ENCODE measurements at regions not wholly inside any gene's neighbourhood (a gene's known extent, or its start where the extent isn't known, plus 50 kb on each side); places are given as distances from the start of the nearest gene placed in this dataset.
"Not testable (repeated sequence)": the region's sequence is repeated elsewhere in the genome, so short reads cannot be mapped to it uniquely, and the experiment has no call there.

- H3K4me3 ChIP-seq: peak overlapping the region; percentile 38 to 52 (median 45)
- H3K4me1 ChIP-seq; H3K27me3 ChIP-seq; H3K9me3 ChIP-seq; intact Hi-C loops (cut with DNase I); DNase-seq; H3K36me3 ChIP-seq: not testable (repeated sequence)
- 63 to 100% methylated on average over 1 to 9 of the region's 23 CpGs for WGBS, 2 donors
- peak overlapping the region; percentile 58 to 80 (median 76) for H3K27ac ChIP-seq
These were observed 101.5 kb upstream of the POMZP3 start for GRCh38 chr7:76728571-76728974.

GRCh38 chr7:76723928-76724327 lies 96.8 kb upstream of the POMZP3 start:
- H3K4me1 ChIP-seq; H3K9me3 ChIP-seq; intact Hi-C loops (cut with DNase I); H3K36me3 ChIP-seq; H3K27me3 ChIP-seq; DNase-seq; H3K27ac ChIP-seq; H3K4me3 ChIP-seq: not testable (repeated sequence)
- WGBS, 2 donors: 17% methylated on average over 2 of the region's 3 CpGs; no CpG with 5 or more reads in 1 of the 2 donors

- H3K27me3 ChIP-seq; H3K27ac ChIP-seq; DNase-seq; H3K36me3 ChIP-seq; H3K4me1 ChIP-seq; H3K9me3 ChIP-seq; H3K4me3 ChIP-seq; intact Hi-C loops (cut with DNase I): not testable (repeated sequence)
- 92 to 94% methylated on average over 2 to 4 of the region's 4 CpGs for WGBS, 2 donors
These were observed 89.5 kb upstream of the POMZP3 start for GRCh38 chr7:76716551-76716950.

GRCh38 chr7:76712926-76713325 lies 85.8 kb upstream of the POMZP3 start:
- H3K9me3 ChIP-seq; H3K27me3 ChIP-seq; H3K27ac ChIP-seq; H3K4me1 ChIP-seq; H3K36me3 ChIP-seq; intact Hi-C loops (cut with DNase I); DNase-seq; H3K4me3 ChIP-seq: not testable (repeated sequence)
- WGBS, 2 donors: 84 to 94% methylated on average over 3 of the region's 3 CpGs

- H3K27me3 ChIP-seq; H3K9me3 ChIP-seq; H3K4me1 ChIP-seq; H3K36me3 ChIP-seq; DNase-seq; H3K27ac ChIP-seq; H3K4me3 ChIP-seq; intact Hi-C loops (cut with DNase I): not testable (repeated sequence)
- 90 to 96% methylated on average over 2 of the region's 2 CpGs for whole genome bisulfite sequencing, 2 donors
These were observed 84.6 kb upstream of the POMZP3 start for GRCh38 chr7:76711648-76712047.

- no CpG with 5 or more reads among the region's 1 CpG for WGBS, 2 donors
- intact Hi-C loops (cut with DNase I); H3K9me3 ChIP-seq: not testable (repeated sequence)
These were observed 82.6 kb upstream of the POMZP3 start for GRCh38 chr7:76709703-76710102.

GRCh38 chr7:76708446-76708845 lies 81.4 kb upstream of the POMZP3 start:
- DNase-seq; H3K4me1 ChIP-seq; intact Hi-C loops (cut with DNase I); H3K27me3 ChIP-seq; H3K36me3 ChIP-seq; H3K4me3 ChIP-seq; H3K27ac ChIP-seq; H3K9me3 ChIP-seq: not testable (repeated sequence)
- 79 to 81% methylated on average over 2 of the region's 2 CpGs for WGBS, 2 donors

More at GRCh38 chr7:76709703-76710102, 82.6 kb upstream of the POMZP3 start:
- not testable (repeated sequence) for H3K27me3 ChIP-seq, H3K27ac ChIP-seq, H3K36me3 ChIP-seq, H3K4me1 ChIP-seq, DNase-seq, H3K4me3 ChIP-seq

- intact Hi-C loops (cut with DNase I); H3K9me3 ChIP-seq; H3K36me3 ChIP-seq; H3K4me3 ChIP-seq; H3K4me1 ChIP-seq; DNase-seq; H3K27ac ChIP-seq; H3K27me3 ChIP-seq: not testable (repeated sequence)
These were observed 76.7 kb upstream of the POMZP3 start for GRCh38 chr7:76703815-76704214.

- H3K36me3 ChIP-seq; H3K4me1 ChIP-seq; H3K27ac ChIP-seq; H3K4me3 ChIP-seq; H3K27me3 ChIP-seq; H3K9me3 ChIP-seq; DNase-seq; intact Hi-C loops (cut with DNase I): not testable (repeated sequence)
- 89 to 90% methylated on average over 2 to 3 of the region's 3 CpGs for WGBS, 2 donors
These were observed 59.2 kb upstream of the POMZP3 start for GRCh38 chr7:76686277-76686676.

GRCh38 chr7:76684737-76685136 lies 57.7 kb upstream of the POMZP3 start:
- intact Hi-C loops (cut with DNase I): not testable (repeated sequence)
- WGBS, 2 donors: 100% methylated on average over 1 of the region's 1 CpG

GRCh38 chr7:76683631-76684030 lies 56.6 kb upstream of the POMZP3 start:
- not testable (repeated sequence) for H3K9me3 ChIP-seq
- 79 to 95% methylated on average over 1 of the region's 1 CpG for WGBS, 2 donors

More at GRCh38 chr7:76684737-76685136, 57.7 kb upstream of the POMZP3 start:
- DNase-seq, H3K4me3 ChIP-seq, H3K9me3 ChIP-seq, H3K27me3 ChIP-seq, H3K27ac ChIP-seq, H3K36me3 ChIP-seq, H3K4me1 ChIP-seq: not testable (repeated sequence)

GRCh38 chr7:76681810-76682209 lies 54.7 kb upstream of the POMZP3 start:
- 48 to 56% methylated on average over 2 of the region's 2 CpGs for WGBS, 2 donors
- H3K27me3 ChIP-seq; H3K27ac ChIP-seq; DNase-seq; intact Hi-C loops (cut with DNase I); H3K4me3 ChIP-seq; H3K9me3 ChIP-seq; H3K4me1 ChIP-seq; H3K36me3 ChIP-seq: not testable (repeated sequence)

More at GRCh38 chr7:76683631-76684030, 56.6 kb upstream of the POMZP3 start:
- H3K27me3 ChIP-seq; H3K27ac ChIP-seq; DNase-seq; intact Hi-C loops (cut with DNase I); H3K4me3 ChIP-seq; H3K36me3 ChIP-seq; H3K4me1 ChIP-seq: not testable (repeated sequence)

- H3K27ac ChIP-seq; H3K36me3 ChIP-seq; H3K9me3 ChIP-seq; intact Hi-C loops (cut with DNase I); H3K4me1 ChIP-seq; H3K4me3 ChIP-seq; DNase-seq; H3K27me3 ChIP-seq: not testable (repeated sequence)
- WGBS, 2 donors: 87 to 95% methylated on average over 2 of the region's 2 CpGs
These were observed 52.1 kb upstream of the POMZP3 start for GRCh38 chr7:76679174-76679573.

- intact Hi-C loops (cut with DNase I); H3K36me3 ChIP-seq; H3K9me3 ChIP-seq; H3K4me3 ChIP-seq; H3K27ac ChIP-seq; H3K4me1 ChIP-seq; H3K27me3 ChIP-seq; DNase-seq: not testable (repeated sequence)
- WGBS, 2 donors: 87 to 93% methylated on average over 2 to 4 of the region's 4 CpGs
These were observed 51.4 kb upstream of the POMZP3 start for GRCh38 chr7:76678500-76678899.

All from esophagus squamous epithelium (tissue), 5 donors.